SK-N-MC (cell line): ENCODE measurements at regions not wholly inside any gene's neighbourhood (a gene's known extent, or its start where the extent isn't known, plus 50 kb on each side); places are given as distances from the start of the nearest gene placed in this dataset.

Source experiments
- EZH2 ChIP-seq: fragments of 200-600 bp; sonication (generic); IDR thresholded peaks from one replicate; pipeline ENCODE4 v1.6.1; 2017; ENCODE audit warnings: antibody characterized with exemption
- POLR2AphosphoS5 ChIP-seq: IDR thresholded peaks from 2 replicates; pipeline ENCODE4 v1.6.1; 2012; ENCODE audit warnings: mild to moderate bottlenecking, low read depth, low read length, borderline replicate concordance

DNA sequence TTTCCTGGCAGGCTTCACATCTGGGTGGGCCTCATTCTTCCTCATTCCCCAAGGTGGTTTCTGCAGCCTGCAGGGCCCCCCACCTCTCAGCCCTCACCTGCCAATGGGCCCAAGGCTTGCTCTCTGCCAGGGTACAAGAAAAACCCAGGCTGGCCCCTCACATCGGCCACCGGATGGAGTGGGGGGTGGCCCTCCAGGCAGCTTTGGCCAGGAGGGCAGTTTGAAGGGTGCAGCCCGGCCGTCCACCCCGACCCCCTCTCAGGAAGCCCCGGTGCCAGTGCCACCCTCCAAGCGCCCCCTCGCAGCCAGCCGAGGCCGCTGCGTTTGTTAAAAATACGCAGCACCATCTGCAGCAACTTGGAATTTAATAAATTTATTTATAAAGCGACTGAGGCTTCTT lies 196.7 kb downstream of the CTTN start:
- no peak for TF ChIP-seq POLR2AphosphoS5
- TF ChIP-seq EZH2, result no peak
